ENCODE measurements at regions not wholly inside any gene's neighbourhood (a gene's known extent, or its start where the extent isn't known, plus 50 kb on each side); places are given as distances from the start of the nearest gene placed in this dataset.

GRCh38 chr5:115424030-115424429, 120.5 kb downstream of the FEM1C start:
- TF ChIP-seq CTCF (IDR thresholded peaks at IDR 0.05 in 4 of 5, conservative IDR thresholded peaks at IDR 0.05 in 1 of 5) (no peak), POLR2A (IDR thresholded peaks at IDR 0.05) (no peak)
